T-helper 2 cell (primary cell): ENCODE measurements at regions not wholly inside any gene's neighbourhood (a gene's known extent, or its start where the extent isn't known, plus 50 kb on each side); places are given as distances from the start of the nearest gene placed in this dataset.

Experiments
- DNase-seq, 5 experiments: peaks; one replicate each; pipeline versions ENCODE4 v3.0.0 to v3.0.0-alpha.2; 2012 to 2022

GRCh38 chr4:152157629-152158028 lies 378.3 kb downstream of the FBXW7 start:
- DNase-seq: no peak

GRCh38 chr4:152156442-152156841 lies 379.4 kb downstream of the FBXW7 start:
- no peak for DNase-seq

- no peak for DNase-seq
These were observed 380.8 kb downstream of the FBXW7 start for GRCh38 chr4:152155070-152155469.

GRCh38 chr4:152154433-152154832 lies 381.5 kb downstream of the FBXW7 start:
- no peak for DNase-seq

GRCh38 chr4:152153476-152154270 lies 382.2 kb downstream of the FBXW7 start:
- no peak for DNase-seq

- no peak for DNase-seq
These were observed 385.7 kb downstream of the FBXW7 start for GRCh38 chr4:152150214-152150613.

GRCh38 chr4:152149745-152150144 lies 386.1 kb downstream of the FBXW7 start:
- DNase-seq: no peak

GRCh38 chr4:152148057-152148456 lies 387.2 kb upstream of the GATB start:
- DNase-seq: no peak

GRCh38 chr4:152146244-152146643 lies 385.4 kb upstream of the GATB start:
- DNase-seq: no peak

- no peak for DNase-seq
These were observed 383.0 kb upstream of the GATB start for GRCh38 chr4:152143806-152144205.

GRCh38 chr4:152138451-152138850 lies 377.6 kb upstream of the GATB start:
- DNase-seq: peak in 2 of 5 experiments; percentile 14 to 87

GRCh38 chr4:152132776-152133175 lies 372.0 kb upstream of the GATB start:
- no peak for DNase-seq

GRCh38 chr4:152128356-152128755 lies 367.5 kb upstream of the GATB start:
- DNase-seq: no peak

GRCh38 chr4:152126238-152126637 lies 365.4 kb upstream of the GATB start:
- no peak for DNase-seq

- no peak for DNase-seq
These were observed 358.2 kb upstream of the GATB start for GRCh38 chr4:152118819-152119553.

GRCh38 chr4:152117933-152118507 lies 357.2 kb upstream of the GATB start:
- DNase-seq: no peak

GRCh38 chr4:152117520-152117919 lies 356.7 kb upstream of the GATB start:
- no peak for DNase-seq

GRCh38 chr4:152117054-152117453 lies 356.2 kb upstream of the GATB start:
- no peak for DNase-seq

GRCh38 chr4:152115794-152116193 lies 355.0 kb upstream of the GATB start:
- peak in 2 of 5 experiments; percentile 70 to 89 for DNase-seq

- DNase-seq: no peak
These were observed 354.3 kb upstream of the GATB start for GRCh38 chr4:152115118-152115517.

- DNase-seq: no peak
These were observed 353.8 kb upstream of the GATB start for GRCh38 chr4:152114562-152114961.

- DNase-seq: peak in 1 of 5 experiments; percentile 30
These were observed 352.1 kb upstream of the GATB start for GRCh38 chr4:152112887-152113286.

- no peak for DNase-seq
These were observed 351.4 kb upstream of the GATB start for GRCh38 chr4:152112190-152112589.

GRCh38 chr4:152110780-152111179 lies 350.0 kb upstream of the GATB start:
- no peak for DNase-seq
